K562 (cell line): ENCODE measurements at regions not wholly inside any gene's neighbourhood (a gene's known extent, or its start where the extent isn't known, plus 50 kb on each side); places are given as distances from the start of the nearest gene placed in this dataset.

Experiments used
- CHD2 ChIP-seq: IDR thresholded peaks from 2 replicates; pipeline ENCODE4 v1.6.1; 2011; ENCODE audit warnings: low read depth, low read length
- CTCF ChIP-seq, 3 experiments: IDR thresholded peaks in 2 of 3; conservative IDR thresholded peaks in 1 of 3; 2 replicates each; pipeline ENCODE4 v1.5.1; 2011 to 2012; ENCODE audit warnings: low read length in 3 of 3, mild to moderate bottlenecking in 3 of 3, control low read depth in 2 of 3, improper control_type of control experiment in 1 of 3, inconsistent platforms in 1 of 3, low read depth in 1 of 3, mixed read lengths in 1 of 3, moderate library complexity in 1 of 3; ENCODE audit not compliant: insufficient read depth in 2 of 3
- E2F4 ChIP-seq: sonication (generic); formaldehyde crosslinking; IDR thresholded peaks from 2 replicates; pipeline ENCODE4 v1.8.0; 2022; ENCODE audit warnings: mild to moderate bottlenecking, low read depth, missing genetic modification reagents
- HSF4 ChIP-seq: fragments of 250-450 bp; sonication (Bioruptor Pico); IDR thresholded peaks from 2 replicates; pipeline ENCODE4 v2.1.2; 2022; ENCODE audit warnings: mild to moderate bottlenecking, moderate library complexity, borderline replicate concordance
- MAX ChIP-seq: sonication (generic); formaldehyde crosslinking; IDR thresholded peaks from 2 replicates; pipeline ENCODE4 v1.9.0; 2022; ENCODE audit warnings: mild to moderate bottlenecking, missing genetic modification reagents
- POLR2A ChIP-seq: fragments of 450-650 bp; conservative IDR thresholded peaks from 2 replicates; pipeline ENCODE4 v1.6.1; 2016
- POLR3A ChIP-seq: IDR thresholded peaks from 2 replicates; pipeline ENCODE4 v1.6.1; 2011; ENCODE audit warnings: borderline replicate concordance, mild to moderate bottlenecking, moderate library complexity; ENCODE audit not compliant: insufficient read length, insufficient read depth; ENCODE audit errors: extremely low read depth
- RBM17 ChIP-seq: fragments of 200-400 bp; formaldehyde crosslinking; IDR thresholded peaks from 2 replicates; pipeline ENCODE4 v1.6.1; 2017; ENCODE audit warnings: low read depth, mild to moderate bottlenecking, low read length, borderline replicate concordance
- REST ChIP-seq, 2 experiments: fragments of 450-650 bp; formaldehyde crosslinking in 1 of 2; IDR thresholded peaks; 2 replicates each; pipeline versions ENCODE4 v1.4.0 to v1.6.1; 2014 to 2020; ENCODE audit warnings: mild to moderate bottlenecking in 2 of 2, borderline replicate concordance in 1 of 2, low read depth in 1 of 2
- TAF1 ChIP-seq: IDR thresholded peaks from 2 replicates; pipeline ENCODE4 v1.6.1; 2011; ENCODE audit warnings: mild to moderate bottlenecking, low read length, moderate library complexity; ENCODE audit not compliant: insufficient read depth, control insufficient read depth, severe bottlenecking; ENCODE audit errors: extremely low read depth
- ZBED1 ChIP-seq: IDR thresholded peaks from 2 replicates; pipeline ENCODE4 v1.6.1; 2014
- ZKSCAN8 ChIP-seq: fragments of 200-800 bp; sonication (Bioruptor generic); IDR thresholded peaks from 2 replicates; pipeline ENCODE4 v1.6.1; 2016; ENCODE audit warnings: missing genetic modification characterization, missing compliant biosample characterization

GRCh38 chr5:10913841-10914240, 152.8 kb upstream of the DAP start:
- TF ChIP-seq MAX (no peak), CTCF (IDR thresholded peaks at IDR 0.05 in 2 of 3, conservative IDR thresholded peaks at IDR 0.05 in 1 of 3; ENCODE audit: insufficient read depth in 2 of 3, low read depth in 1 of 3, low read length in 3 of 3) (no peak), ZBED1 (no peak), CHD2 (no peak), POLR3A (no peak), ZKSCAN8 (CRISPR knock-in tag) (no peak), RBM17 (no peak), HSF4 (CRISPR knock-in tag) (no peak), E2F4 (CRISPR knock-in tag) (no peak), POLR2A (no peak), REST (IDR thresholded peaks at IDR 0.05; ENCODE audit: borderline replicate concordance) (no peak), REST (CRISPR knock-in tag; IDR thresholded peaks at IDR 0.05; ENCODE audit: low read depth) (no peak), TAF1 (no peak)
